ENCODE measurements at regions not wholly inside any gene's neighbourhood (a gene's known extent, or its start where the extent isn't known, plus 50 kb on each side); places are given as distances from the start of the nearest gene placed in this dataset.

DNA sequence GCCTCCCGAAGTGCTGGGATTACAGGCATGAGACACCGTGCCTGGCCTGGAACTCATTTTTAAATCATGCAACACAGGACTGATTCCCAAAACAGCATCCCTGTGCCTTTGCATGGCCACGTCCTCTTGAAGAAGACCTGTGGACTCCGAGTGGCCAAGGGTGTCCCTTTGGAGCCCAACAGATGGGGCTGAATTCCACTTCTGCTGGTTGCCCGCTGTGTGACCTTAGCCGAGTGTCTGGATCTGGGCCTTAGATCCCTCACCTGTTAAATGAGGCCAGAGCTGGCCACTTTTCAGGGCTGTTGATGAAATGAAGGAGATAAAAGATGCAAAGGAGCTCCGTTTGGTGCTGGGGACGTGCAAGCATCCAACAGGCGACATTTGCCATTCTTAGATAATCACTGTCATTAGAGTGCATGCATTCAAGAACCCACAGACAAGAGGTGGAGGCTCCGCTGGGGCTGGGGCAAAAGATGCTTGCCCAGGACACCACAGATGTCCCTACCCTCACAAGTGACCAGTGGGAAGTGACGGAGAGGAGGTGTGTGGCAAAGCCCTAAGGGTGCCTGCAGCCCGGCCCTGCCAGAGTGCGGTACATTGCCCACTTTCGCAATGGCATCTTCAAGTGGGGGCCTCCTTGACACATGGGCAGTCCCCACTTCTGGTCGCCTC, 354.1 kb upstream of the TNRC6C start:
- TF ChIP-seq, protein P1, sequence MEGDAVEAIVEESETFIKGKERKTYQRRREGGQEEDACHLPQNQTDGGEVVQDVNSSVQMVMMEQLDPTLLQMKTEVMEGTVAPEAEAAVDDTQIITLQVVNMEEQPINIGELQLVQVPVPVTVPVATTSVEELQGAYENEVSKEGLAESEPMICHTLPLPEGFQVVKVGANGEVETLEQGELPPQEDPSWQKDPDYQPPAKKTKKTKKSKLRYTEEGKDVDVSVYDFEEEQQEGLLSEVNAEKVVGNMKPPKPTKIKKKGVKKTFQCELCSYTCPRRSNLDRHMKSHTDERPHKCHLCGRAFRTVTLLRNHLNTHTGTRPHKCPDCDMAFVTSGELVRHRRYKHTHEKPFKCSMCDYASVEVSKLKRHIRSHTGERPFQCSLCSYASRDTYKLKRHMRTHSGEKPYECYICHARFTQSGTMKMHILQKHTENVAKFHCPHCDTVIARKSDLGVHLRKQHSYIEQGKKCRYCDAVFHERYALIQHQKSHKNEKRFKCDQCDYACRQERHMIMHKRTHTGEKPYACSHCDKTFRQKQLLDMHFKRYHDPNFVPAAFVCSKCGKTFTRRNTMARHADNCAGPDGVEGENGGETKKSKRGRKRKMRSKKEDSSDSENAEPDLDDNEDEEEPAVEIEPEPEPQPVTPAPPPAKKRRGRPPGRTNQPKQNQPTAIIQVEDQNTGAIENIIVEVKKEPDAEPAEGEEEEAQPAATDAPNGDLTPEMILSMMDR (conservative IDR thresholded peaks at IDR 0.05): no peak
- TF ChIP-seq ZFX (IDR thresholded peaks at IDR 0.05): no peak

All from C4-2B (cell line).